DOHH2 (cell line): ENCODE measurements at regions not wholly inside any gene's neighbourhood (a gene's known extent, or its start where the extent isn't known, plus 50 kb on each side); places are given as distances from the start of the nearest gene placed in this dataset.

Experiments used
- H3F3A ChIP-seq: fragments of 200-600 bp; sonication (generic), shearing (Covaris generic); 2 replicates; pipeline ENCODE4 v1.6.0; 2016; ENCODE audit warnings: antibody characterized with exemption, mild to moderate bottlenecking; ENCODE audit not compliant: control insufficient read depth, insufficient read depth
- H3K27ac ChIP-seq: fragments of 200-600 bp; sonication (generic); 2 replicates; pipeline ENCODE4 v1.5.1; 2014; ENCODE audit warnings: low read depth, mild to moderate bottlenecking, low read length, moderate library complexity
- H3K27me3 ChIP-seq: fragments of 200-600 bp; sonication (generic); 2 replicates; pipeline ENCODE4 v1.6.1; 2014; ENCODE audit warnings: mild to moderate bottlenecking, low read length, mixed read lengths; ENCODE audit not compliant: control insufficient read depth
- H3K36me3 ChIP-seq: fragments of 200-600 bp; sonication (generic); 2 replicates; pipeline ENCODE4 v1.6.1; 2014; ENCODE audit warnings: mild to moderate bottlenecking, low read length, moderate library complexity, mixed read lengths; ENCODE audit not compliant: control insufficient read depth
- H3K4me1 ChIP-seq: fragments of 200-600 bp; sonication (generic); 2 replicates; pipeline ENCODE4 v1.6.1; 2014; ENCODE audit warnings: mild to moderate bottlenecking, low read length, mixed read lengths; ENCODE audit not compliant: control insufficient read depth
- H3K4me2 ChIP-seq: fragments of 200-600 bp; sonication (generic); 2 replicates; pipeline ENCODE4 v1.6.0; 2014; ENCODE audit warnings: mild to moderate bottlenecking, low read length, moderate library complexity
- H3K4me3 ChIP-seq: fragments of 200-600 bp; sonication (generic); 2 replicates; pipeline ENCODE4 v1.5.1; 2014; ENCODE audit warnings: mild to moderate bottlenecking, low read length, mixed read lengths
- H3K79me2 ChIP-seq: fragments of 200-600 bp; sonication (generic); 2 replicates; pipeline ENCODE4 v1.6.1; 2014; ENCODE audit warnings: mild to moderate bottlenecking, low read length, mixed read lengths; ENCODE audit not compliant: control insufficient read depth
- H3K9me2 ChIP-seq: fragments of 200-600 bp; sonication (generic); replicated peaks from 2 replicates; pipeline ENCODE4 v1.6.1; 2014; ENCODE audit warnings: mild to moderate bottlenecking, low read length, mixed read lengths; ENCODE audit not compliant: control insufficient read depth
- H3K9me3 ChIP-seq: fragments of 200-600 bp; sonication (generic); 2 replicates; pipeline ENCODE4 v1.6.1; 2014; ENCODE audit warnings: antibody characterized with exemption, low read length, mixed read lengths; ENCODE audit not compliant: control insufficient read depth, insufficient read depth
- H4K20me1 ChIP-seq: fragments of 200-600 bp; sonication (generic); 2 replicates; pipeline ENCODE4 v1.6.0; 2014; ENCODE audit warnings: low read depth, mild to moderate bottlenecking, antibody characterized with exemption, low read length, moderate library complexity; ENCODE audit not compliant: control insufficient read depth, insufficient read depth
- EZH2phosphoT487 ChIP-seq: fragments of 200-600 bp; sonication (generic); IDR thresholded peaks from 2 replicates; pipeline ENCODE4 v1.6.1; 2017; ENCODE audit warnings: borderline replicate concordance, mild to moderate bottlenecking, antibody characterized with exemption, low read length, moderate library complexity, mixed read lengths
- TF ChIP-seq, protein P1 (sequence below): fragments of 200-600 bp; sonication (generic); IDR thresholded peaks from one replicate; pipeline ENCODE4 v1.5.1; 2014; ENCODE audit warnings: antibody characterized with exemption, mild to moderate bottlenecking, low read depth, low read length; ENCODE audit not compliant: poor library complexity, severe bottlenecking

DNA sequence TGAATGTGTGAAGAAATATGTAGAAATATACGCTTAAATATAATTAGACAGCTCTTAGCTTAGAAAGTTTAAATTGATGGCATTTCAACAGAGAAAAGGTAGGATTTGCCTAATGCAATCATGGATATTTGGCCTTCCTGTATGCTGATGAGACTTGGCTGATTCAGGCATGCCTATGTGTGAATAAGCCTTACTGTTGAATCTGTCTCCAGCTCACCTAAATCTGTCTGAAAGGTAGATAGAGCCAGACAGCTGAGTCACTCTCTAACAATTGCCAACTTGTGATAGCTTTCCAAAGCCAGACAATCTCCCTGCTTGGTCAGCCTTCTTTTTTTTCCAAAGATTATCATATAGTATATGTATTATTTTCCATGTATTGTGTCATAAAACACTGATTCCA lies 92.8 kb upstream of the FLRT2 start:
- no peaks in the 10 kb centered on the region for H3K9me3 ChIP-seq
- no peaks in the 10 kb centered on the region for H3K4me1 ChIP-seq
- H3K4me2 ChIP-seq: no peak overlapping the region
- H3F3A ChIP-seq: no peaks in the 10 kb centered on the region
- H3K36me3 ChIP-seq: no peaks in the 10 kb centered on the region
- no peaks in the 10 kb centered on the region for H3K27me3 ChIP-seq
- no peaks in the 10 kb centered on the region for H3K79me2 ChIP-seq
- no peaks in the 10 kb centered on the region for H4K20me1 ChIP-seq
- no peak overlapping the region for H3K4me3 ChIP-seq
- TF ChIP-seq, protein P1, sequence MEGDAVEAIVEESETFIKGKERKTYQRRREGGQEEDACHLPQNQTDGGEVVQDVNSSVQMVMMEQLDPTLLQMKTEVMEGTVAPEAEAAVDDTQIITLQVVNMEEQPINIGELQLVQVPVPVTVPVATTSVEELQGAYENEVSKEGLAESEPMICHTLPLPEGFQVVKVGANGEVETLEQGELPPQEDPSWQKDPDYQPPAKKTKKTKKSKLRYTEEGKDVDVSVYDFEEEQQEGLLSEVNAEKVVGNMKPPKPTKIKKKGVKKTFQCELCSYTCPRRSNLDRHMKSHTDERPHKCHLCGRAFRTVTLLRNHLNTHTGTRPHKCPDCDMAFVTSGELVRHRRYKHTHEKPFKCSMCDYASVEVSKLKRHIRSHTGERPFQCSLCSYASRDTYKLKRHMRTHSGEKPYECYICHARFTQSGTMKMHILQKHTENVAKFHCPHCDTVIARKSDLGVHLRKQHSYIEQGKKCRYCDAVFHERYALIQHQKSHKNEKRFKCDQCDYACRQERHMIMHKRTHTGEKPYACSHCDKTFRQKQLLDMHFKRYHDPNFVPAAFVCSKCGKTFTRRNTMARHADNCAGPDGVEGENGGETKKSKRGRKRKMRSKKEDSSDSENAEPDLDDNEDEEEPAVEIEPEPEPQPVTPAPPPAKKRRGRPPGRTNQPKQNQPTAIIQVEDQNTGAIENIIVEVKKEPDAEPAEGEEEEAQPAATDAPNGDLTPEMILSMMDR: no peak
- TF ChIP-seq EZH2phosphoT487: no peak
- no peak overlapping the region for H3K27ac ChIP-seq
- no peaks in the 10 kb centered on the region for H3K9me2 ChIP-seq

DNA sequence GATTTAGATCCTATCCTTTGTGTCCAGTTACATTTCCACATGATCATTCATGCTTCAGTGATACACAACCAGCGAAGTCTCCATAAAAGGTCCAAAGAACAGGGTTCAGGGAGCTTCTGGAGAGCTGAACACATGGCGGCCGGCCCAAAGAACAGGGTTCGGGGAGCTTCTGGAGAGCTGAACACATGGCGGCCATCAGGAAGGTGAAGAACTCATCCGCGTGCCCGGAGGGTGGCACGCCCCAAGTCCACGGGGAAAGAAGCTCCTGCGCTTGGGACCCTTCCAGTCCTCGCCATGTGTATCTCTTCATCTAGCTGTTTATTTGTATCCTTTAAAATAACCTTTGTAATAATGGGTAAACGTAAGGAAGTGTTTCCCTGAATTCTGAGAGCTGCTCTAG lies 91.9 kb upstream of the FLRT2 start:
- no peaks in the 10 kb centered on the region for H3K9me3 ChIP-seq
- H3K4me1 ChIP-seq: no peaks in the 10 kb centered on the region
- no peaks in the 10 kb centered on the region for H3K27me3 ChIP-seq
- H3K36me3 ChIP-seq: no peaks in the 10 kb centered on the region
- H3K4me3 ChIP-seq: no peak overlapping the region
- no peaks in the 10 kb centered on the region for H3F3A ChIP-seq
- no peak overlapping the region for H3K4me2 ChIP-seq
- H4K20me1 ChIP-seq: no peaks in the 10 kb centered on the region
- no peaks in the 10 kb centered on the region for H3K79me2 ChIP-seq
- TF ChIP-seq, protein P1: no peak
- TF ChIP-seq EZH2phosphoT487: no peak
- H3K9me2 ChIP-seq: no peaks in the 10 kb centered on the region
- H3K27ac ChIP-seq: no peak overlapping the region

DNA sequence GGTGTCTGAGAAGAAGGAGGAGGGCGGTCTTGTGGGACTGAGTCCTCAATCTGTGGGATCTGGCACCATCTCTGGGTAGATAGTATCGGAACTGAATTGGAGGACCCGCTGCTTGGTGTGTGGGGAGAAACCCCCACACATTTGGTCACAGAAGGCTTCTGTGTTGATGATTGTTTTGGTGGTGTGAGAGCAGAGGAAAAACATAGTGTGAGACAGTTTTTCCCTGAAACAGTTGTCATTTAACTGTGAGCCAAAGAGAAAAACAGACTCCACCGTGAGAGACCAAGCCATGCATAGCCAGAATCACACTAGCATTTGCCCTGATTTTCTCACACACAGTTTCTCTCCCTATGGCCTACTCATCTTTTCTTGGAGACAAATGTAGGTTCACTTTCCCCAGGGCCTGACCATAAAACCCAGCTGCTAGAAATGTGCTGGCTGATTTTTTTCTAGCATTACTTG lies 91.4 kb upstream of the FLRT2 start:
- Histone ChIP-seq H3K79me2 (no peaks in the 10 kb centered on the region), H3F3A (no peaks in the 10 kb centered on the region), H3K36me3 (no peaks in the 10 kb centered on the region), H3K4me1 (no peaks in the 10 kb centered on the region), H3K9me3 (no peaks in the 10 kb centered on the region), H4K20me1 (no peaks in the 10 kb centered on the region), H3K9me2 (no peaks in the 10 kb centered on the region), H3K4me3 (no peak overlapping the region), H3K27me3 (no peaks in the 10 kb centered on the region), H3K27ac (no peak overlapping the region), H3K4me2 (no peak overlapping the region)
- no peak for TF ChIP-seq EZH2phosphoT487
- TF ChIP-seq, protein P1: no peak
